Cardiac septum (tissue), 1 donor: ENCODE measurements at regions not wholly inside any gene's neighbourhood (a gene's known extent, or its start where the extent isn't known, plus 50 kb on each side); places are given as distances from the start of the nearest gene placed in this dataset.
"Not testable (repeated sequence)": the region's sequence is repeated elsewhere in the genome, so short reads cannot be mapped to it uniquely, and the experiment has no call there.

ENCODE experiments used
- DNase-seq: peaks from one replicate; pipeline ENCODE4 v3.0.0-alpha.2; 2020; ENCODE audit warnings: low spot score
- intact Hi-C: fragments of 100-400 bp; cut with DNase I; formaldehyde crosslinking; loops from one replicate; pipeline ENCODE4 v1.14.0; 2022
- donor health status: DM: no; HTN: no; CAD: no.

DNA sequence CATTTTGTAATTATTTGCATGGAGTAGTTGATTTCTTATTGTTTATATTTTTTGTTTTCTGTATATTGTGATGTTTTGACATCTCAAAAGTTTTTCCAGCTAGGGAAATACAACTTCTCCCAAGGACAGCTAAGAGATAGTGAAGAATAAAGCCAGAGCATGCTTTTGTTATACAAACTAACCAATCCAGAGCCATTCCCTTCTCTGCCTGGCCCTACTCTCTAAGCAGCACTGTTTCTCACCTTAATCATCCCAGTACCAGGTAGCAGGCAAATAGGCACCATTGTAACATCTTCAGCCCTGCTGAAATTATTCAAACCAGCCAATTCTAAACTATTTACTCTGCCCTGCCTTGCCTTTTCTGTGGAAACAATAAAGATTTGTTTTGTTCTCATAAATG is 1063.4 kb upstream of the CHAC2 start:
- intact Hi-C loops = no loop called here
- no peak for DNase-seq

DNA sequence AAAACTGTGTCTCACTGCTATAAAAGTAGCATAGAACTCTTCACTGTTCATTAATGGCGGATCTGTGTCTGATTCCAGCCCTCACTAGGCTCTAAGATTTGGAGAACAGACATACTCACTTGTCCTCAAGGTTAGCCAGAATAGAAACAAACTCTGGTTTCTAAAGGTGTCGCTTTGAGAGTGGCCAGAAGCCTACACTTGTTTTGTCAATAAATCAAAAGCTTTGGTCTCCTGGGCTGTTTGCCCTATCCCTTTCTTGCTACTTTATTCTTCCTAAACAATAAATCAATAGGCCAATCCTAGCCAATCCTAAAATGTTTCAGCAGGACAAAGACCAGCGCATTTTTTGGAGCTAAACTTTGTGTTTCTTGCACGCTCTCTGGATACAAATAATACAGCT is 1064.6 kb upstream of the CHAC2 start:
- intact Hi-C loops = no loop called here
- DNase-seq = no peak

DNA sequence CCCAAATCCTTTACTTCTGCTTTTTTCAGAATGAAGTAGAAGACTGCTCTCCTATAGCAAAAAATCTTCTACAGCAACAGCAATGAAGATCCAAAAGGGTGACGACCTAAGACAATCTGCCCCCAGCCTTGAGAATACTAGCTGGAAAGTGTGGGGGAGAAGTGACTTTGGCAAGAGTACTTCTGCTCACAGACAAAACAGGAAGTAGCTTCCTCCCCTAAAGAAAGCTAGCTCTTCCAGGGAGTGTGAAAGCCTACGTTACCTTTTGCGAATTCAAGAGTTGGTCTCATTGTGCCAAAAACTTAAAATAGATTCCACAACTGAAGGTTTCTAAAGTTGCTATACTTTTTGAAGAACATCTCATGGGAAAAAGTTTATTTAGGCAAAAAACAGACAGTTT is 1069.2 kb upstream of the CHAC2 start:
- intact Hi-C loops = no loop called here
- DNase-seq = no peak

DNA sequence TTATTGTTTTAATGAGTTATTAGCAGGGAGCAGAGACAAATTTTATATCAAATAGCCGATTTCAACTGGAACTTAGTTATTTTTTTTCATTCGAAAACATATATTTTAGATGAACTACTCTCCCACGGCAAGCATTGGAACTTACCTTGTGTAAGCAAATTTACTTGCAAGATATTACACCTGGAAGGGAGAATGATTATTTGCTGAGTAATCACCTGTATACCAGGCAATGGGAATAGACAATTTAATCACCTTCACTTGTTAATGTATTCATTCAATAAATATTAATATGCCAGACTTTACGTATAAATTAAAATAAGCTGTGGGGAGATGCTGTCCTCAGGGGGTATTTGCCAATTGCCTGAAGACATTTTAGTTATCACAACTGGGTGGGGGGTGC is 1069.9 kb upstream of the CHAC2 start:
- intact Hi-C loops = no loop called here
- no peak for DNase-seq

DNA sequence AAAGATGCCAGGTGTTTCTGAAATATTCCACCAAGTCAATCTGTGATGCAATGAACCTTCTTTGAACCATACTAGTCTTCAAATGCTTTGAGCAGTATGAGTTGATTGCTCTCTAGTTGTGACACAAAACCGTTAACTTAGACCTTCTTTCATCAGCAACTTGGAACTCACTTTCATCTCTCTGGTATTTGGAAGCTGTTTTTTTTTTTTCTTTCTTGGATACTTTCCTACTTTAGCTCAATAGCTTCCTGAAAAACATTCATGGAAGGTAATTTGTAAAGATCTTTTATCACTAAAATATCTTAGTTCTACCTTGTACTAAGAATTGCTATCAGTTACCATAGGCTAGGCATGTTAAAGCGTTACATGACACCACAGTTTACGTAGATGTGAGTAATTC is 1071.9 kb upstream of the CHAC2 start:
- intact Hi-C loops = no loop called here
- no peak for DNase-seq

DNA sequence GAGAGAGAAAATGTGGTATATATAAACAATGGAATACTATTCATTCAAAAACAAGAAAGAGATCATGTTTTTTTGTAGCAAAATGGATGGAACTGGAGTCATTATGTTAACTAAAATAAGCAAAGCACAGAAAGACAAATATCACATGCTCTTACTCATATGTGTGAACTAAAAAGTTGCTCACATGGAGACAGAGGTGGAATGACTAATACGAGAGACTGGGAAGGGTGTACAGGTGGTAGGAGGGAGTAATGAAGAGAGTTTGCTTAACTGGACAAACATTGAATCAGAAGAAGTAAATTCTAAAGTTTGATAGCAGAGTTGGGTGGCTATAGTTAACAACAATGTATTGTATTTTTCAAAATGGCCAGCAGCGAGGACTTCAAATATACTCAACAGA is 1080.7 kb upstream of the CHAC2 start:
- intact Hi-C loops = no loop called here
- no peak for DNase-seq

DNA sequence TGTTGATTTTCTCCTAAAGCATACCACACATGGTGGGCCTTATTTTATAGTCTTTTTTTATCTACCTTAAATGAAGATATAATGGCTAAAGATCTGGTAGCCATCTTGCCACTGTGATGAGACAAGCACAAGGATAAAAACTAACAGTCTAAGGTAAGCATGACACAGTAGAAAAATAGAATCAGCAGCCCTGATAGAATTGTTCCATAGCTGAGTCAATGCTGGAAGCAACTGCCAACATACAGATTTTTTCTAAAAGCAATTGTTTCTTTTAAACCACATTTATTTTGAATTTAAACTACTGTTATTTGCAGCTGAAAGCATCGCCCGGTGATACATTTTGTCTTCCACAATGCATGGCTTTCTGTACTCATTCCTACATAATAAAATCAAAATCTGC is 1091.5 kb upstream of the CHAC2 start:
- intact Hi-C loops = no loop called here

DNA sequence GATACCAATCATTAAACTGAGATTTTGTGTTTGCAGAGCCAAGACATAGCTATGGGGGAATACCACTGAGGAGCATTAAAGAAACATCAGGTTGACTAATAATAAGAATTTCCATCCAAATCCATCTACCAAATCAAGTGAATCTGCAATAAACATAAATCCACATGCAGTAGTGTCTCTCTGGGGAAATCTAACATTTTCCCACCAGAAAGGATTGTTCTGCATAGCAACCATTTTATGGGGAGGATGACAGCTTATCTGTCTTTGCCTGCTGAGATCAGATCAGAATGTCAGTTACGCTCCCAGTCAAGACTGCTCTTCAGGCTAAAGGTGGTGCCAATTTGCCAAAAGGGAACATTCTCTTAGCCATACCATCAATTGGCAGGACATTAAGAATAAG is 1098.9 kb upstream of the CHAC2 start:
- intact Hi-C loops = no loop called here
- DNase-seq = no peak

More for the DNA sequence above, 1091.5 kb upstream of the CHAC2 start:
- no peak for DNase-seq

DNA sequence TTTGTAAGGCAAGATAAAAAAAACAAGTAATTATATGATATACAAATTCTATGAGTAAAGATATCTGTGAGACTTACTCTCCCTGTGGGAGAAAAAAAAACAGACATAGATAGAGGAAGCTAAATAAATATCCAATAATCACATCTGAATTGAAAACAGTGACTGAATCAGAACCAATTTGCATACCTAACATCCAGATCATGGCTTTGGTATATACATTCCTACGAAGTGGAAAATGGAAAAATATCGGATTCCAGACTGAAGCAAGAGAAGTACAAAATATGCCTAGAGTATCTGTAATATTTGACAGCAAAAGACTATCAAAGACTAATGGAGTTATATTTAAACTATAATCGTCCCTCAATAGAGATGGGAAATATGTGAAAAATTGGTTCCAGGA is 1108.1 kb upstream of the CHAC2 start:
- DNase-seq = no peak
- intact Hi-C loops = no loop called here

DNA sequence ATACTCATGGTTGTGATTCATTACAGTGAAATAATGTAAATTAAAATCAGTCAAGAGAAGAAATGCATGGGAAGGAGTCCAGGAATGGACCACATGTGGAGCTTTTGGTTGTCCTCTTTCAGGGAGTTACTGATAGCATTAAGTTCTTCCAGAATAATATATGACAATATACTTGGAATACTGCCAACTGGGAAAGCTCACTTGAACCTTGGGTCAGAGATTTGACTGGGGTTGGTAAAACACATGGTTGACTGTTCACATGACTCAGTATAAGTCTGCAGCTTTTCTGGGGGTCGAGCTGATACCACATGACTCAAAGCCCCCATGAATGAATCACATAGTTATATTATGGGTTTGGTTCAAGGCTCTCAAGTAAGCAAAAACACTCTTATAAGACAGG is 1109.0 kb upstream of the CHAC2 start:
- no peak for DNase-seq
- intact Hi-C loops = no loop called here

DNA sequence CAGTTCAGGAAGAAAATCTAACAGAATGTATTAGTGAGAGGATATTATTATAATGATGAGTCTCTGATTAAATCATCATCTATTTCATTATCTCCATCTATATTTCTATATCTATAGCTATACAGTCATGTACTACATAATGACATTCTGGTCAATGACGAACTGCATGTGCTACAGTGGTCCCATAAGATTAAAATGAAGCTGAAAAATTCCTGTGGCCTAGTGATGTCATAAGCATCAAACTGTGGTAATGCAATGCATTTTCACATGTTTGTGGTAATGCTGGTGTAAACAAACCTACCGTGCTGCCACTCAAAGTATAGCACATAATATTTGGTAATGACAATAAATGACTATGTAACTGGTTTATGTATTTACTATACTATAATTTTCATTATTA is 1127.9 kb upstream of the CHAC2 start:
- no peak for DNase-seq
- intact Hi-C loops = no loop called here

DNA sequence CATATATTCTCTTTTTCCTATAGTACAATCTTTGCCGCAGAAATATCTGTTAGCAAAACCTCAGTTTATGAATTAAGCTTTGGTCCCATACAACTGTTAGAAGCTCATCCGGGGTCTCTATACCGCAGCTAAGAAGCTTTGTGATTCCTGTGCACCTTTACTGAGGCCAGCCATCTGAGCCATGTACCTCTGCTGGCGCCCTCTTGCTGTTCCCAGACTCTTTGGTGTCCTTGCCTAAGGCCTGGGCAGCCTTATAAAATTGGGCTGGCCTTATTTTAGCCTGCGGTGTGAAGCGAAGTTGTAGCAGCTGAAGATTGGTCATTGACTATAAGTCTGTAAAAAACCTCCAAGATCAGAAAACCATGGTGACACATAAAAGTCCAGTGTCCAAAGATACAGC is 1135.1 kb upstream of the CHAC2 start:
- DNase-seq = no peak
- intact Hi-C loops = no loop called here

DNA sequence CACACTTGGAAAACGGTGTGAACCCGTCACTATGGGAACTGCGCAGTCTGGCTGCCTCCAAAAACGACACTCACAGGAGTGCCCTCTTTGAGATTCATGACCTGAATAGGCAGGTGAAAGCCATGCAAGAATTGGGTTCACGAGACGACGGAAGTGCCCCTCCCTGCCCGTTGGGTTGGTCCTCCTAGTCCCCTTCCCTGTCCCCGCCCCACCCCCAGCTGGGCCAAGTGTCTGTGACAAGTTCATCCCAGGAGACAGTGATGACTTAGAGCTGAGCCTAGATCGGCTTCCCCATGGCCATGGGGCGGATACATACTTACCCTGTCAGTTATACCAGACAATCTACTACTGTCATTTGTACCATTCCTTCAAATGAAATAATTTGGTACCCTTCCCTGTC is 1137.7 kb upstream of the CHAC2 start:
- DNase-seq = no peak
- intact Hi-C loops = no loop called here

DNA sequence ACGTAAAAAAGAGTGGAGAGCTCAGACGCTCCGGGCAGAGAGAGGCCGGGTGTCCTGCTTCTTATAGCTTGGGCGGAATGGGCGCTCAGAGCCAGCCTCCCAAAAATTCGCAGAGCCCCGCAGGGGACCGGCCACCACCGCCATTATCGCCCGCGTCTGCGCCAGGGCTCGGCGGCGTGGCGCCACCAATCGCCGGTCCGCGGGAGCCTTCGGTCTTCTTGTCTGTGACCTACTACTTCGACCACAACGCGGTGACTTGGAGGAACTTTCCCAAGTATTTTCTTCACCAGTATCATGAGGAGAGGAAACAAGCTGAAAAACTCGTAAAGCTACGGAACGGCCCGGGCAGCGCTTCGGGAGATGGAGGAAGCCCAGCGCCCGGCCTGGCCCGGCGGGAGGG is 1138.1 kb upstream of the CHAC2 start:
- no peak for DNase-seq
- intact Hi-C loops = no loop called here

DNA sequence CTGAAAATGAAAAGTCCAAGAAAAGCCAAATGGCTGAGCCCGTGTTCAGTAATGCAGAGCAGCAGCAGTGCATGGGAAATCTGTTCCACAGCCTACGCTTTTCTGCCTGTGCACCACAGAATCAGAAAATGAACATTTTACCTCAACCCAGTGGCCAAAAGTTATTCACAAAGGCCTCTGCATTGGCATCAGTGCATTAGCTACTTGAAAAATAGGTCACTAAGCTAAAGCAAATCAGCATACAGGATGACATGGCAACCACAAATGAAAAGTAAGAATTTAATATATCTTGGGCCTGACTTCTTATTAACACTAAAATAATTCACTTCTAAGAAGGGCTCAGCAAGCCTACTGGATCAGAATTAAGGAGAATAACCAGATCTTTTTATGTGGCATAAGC is 1145.3 kb upstream of the CHAC2 start:
- intact Hi-C loops = no loop called here
- DNase-seq = no peak

DNA sequence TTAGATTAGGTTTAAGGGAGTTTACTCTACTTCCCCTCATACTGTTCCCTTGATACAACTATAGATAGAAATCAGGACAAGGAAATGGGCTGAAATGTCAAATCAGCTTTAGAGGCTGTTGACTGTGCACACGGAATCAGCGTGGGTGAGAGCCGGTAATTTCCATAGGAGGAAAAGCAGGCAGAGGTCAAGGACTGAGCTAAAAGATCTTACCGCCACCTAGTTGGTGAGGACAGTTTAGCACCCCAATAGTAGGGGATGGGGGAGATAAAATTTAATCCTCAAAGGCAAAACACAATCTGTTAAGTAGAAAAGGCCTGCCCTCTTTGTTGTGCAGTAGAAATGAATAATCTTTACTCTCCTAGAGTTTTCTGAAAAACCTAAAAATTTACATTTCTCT is 1154.5 kb upstream of the CHAC2 start:
- no peak for DNase-seq

DNA sequence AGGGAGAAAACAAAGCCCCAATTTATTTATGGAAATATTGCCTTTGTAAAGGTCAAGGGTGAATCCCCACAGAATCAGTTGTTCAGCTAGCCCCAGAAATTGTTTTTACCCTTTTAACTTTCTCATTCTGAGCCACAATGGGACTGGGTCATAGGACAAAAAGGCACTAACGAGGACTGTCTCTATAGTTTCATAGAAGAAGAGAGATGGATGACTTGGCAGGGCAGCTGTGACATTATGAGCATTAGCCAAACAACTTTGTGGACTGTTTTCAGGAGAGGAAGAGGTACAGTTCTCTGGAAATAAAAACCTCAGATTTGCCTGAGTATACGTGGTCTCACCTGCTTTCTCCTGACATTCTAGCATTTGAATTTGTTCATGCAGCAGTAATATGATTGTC is 1155.8 kb upstream of the CHAC2 start:
- no peak for DNase-seq
- intact Hi-C loops = no loop called here

More for the DNA sequence above, 1154.5 kb upstream of the CHAC2 start:
- intact Hi-C loops = no loop called here

DNA sequence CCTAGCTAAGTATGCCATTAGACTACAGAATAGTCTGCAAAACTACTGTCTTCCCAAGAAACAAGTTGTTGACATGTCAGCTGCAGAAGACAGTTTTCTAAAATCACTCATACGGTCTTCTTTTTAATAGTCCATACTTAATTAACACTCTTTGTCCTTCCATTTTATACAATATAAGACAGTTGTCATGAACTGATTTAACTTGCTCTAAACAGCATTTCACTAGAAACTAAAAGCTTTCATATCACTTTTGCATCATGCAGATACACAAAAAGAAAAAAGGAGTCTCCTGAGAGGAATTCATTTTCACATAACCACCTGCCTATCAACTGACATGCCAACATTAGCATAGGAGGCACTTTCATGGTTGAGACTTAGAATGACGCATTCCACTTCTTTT is 1159.6 kb upstream of the CHAC2 start:
- intact Hi-C loops = no loop called here
- DNase-seq = no peak

DNA sequence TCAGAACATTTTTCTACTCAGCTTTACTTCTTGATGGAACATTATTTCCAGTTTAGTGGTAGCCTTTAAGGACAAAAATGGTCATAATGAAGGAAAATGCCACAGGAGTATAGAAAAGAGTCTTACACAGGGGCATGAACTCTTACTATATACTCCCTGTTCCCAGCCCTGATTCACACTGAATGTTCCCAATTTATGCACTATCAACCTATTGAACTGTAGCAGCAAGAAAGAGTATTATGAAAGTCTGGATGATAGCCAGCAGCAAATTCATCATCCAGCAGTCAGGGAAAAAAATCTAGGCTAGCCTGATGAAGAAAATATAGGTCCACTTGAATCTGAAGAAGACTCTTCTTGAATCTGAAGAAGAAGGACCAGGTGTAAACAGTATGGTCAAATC is 1170.3 kb upstream of the CHAC2 start:
- DNase-seq = no peak
- intact Hi-C loops = no loop called here

DNA sequence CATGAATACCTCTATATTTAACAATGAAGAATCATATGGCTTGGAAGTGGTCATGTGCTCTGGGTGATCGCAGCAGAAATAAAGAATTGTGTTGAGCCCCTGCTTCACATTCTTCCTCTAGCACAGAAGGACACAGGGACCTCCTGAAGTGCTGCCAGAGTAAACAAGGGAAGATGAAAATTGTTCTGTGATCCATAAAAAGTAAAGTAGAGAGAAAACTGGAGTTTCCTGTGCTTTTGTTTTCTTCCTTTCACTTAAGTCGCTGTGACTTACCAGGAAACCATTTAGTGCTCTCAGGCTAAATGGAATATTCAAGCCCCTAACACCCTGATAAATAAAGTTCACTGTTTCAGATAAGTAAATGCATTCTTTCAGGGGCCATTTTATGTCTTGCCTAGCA is 1173.6 kb upstream of the CHAC2 start:
- DNase-seq = no peak
- intact Hi-C loops = no loop called here

DNA sequence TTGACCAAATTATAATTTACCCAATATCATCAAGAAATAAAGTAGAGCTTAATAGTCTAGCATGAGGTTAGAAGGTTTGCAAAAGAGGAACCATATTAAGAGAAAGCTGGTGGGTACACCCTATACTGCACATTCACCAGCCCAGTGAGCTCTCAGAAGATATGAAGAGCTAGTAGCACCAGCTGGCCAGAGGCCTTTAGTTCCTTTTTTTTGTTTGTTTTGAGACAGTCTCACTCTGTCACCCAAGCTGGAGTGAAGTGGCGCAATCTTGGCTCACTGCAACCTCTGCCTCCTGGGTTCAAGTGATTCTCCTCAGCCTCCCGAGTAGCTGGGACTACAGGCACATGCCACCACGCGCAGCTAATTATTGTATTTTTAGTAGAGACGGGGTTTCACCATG is 1183.5 kb upstream of the CHAC2 start:
- intact Hi-C loops, DNase-seq: not testable (repeated sequence)

DNA sequence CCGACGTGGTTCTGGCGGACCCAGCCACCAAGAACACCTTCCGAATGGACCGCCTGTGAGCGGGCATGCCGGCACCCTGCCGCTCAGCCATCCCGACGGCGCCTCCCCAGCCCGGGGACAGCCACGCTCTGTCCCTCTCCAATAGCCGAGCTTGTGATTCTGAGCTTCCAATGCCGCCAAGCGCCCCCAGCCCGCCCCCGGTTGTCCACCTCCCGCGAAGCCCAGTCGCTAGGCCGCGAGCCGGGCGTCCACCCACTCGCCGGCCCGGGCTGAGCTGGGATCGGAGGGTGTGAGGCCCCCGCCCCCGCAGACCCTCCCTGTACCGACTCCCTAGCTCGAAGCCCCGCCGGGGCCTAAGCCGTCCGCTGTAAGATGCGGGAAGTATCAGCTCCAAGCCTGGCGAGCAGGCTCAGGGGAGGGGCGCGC is 1195.1 kb upstream of the CHAC2 start:
- DNase-seq = peak; percentile 73
- intact Hi-C loops = no loop called here
